T-cell (primary cell): ENCODE measurements at regions not wholly inside any gene's neighbourhood (a gene's known extent, or its start where the extent isn't known, plus 50 kb on each side); places are given as distances from the start of the nearest gene placed in this dataset.

Experiments used
- ATAC-seq, 4 experiments: fragments of 200-7000 bp in 3 of 4; fragments of 150-1000 bp in 1 of 4; cut with Tn5 transposase; replicated peaks in 1 of 4; 1 replicate in 3 of 4; 2 replicates in 1 of 4; pipeline ENCODE4 v1.10.0; 2021; ENCODE audit warnings: moderate library complexity in 3 of 4, mild to moderate bottlenecking in 2 of 4, moderate number of reproducible peaks in 1 of 4
- CTCF ChIA-PET, 2 donors: fragments of 300-600 bp; sonication (Branson Sonifier 250); formaldehyde crosslinking; loops; one replicate each; lab custom pipeline; 2022; ENCODE audit warnings: antibody characterized with exemption in 2 of 2; lab: Charles Lee
- POLR2A ChIA-PET, 2 donors: fragments of 300-600 bp; sonication (Branson Sonifier 250); formaldehyde crosslinking; loops; one replicate each; lab custom pipeline; 2022; ENCODE audit warnings: antibody characterized with exemption in 2 of 2; lab: Charles Lee
- DNase-seq, 35 experiments: peaks; one replicate each; pipeline versions ENCODE4 v3.0.0 to v3.0.0-alpha.2; 2013 to 2023
- H3K27ac ChIP-seq: one replicate; pipeline ENCODE4 v1.5.1; 2013; ENCODE audit warnings: low read length
- H3K27me3 ChIP-seq, 2 experiments: replicated peaks in 1 of 2; 1 replicate in 1 of 2; 2 replicates in 1 of 2; pipeline versions ENCODE4 v1.6.1 to v1.7.0; 2013; ENCODE audit warnings: low read length in 1 of 2, mixed read lengths in 1 of 2; ENCODE audit not compliant: control insufficient read depth in 2 of 2, insufficient read depth in 2 of 2; ENCODE audit errors: extremely low read depth in 1 of 2
- H3K36me3 ChIP-seq, 2 donors: 1 replicate in 1 of 2; 2 replicates in 1 of 2; pipeline versions ENCODE4 v1.6.1 to v1.7.0; 2013; ENCODE audit warnings: low read length in 1 of 2; ENCODE audit not compliant: control insufficient read depth in 2 of 2, insufficient read depth in 1 of 2; ENCODE audit errors: extremely low read depth in 1 of 2
- H3K4me1 ChIP-seq, 2 experiments: 1 replicate in 1 of 2; 2 replicates in 1 of 2; pipeline versions ENCODE4 v1.6.1 to v1.7.0; 2013; ENCODE audit warnings: low read length in 2 of 2, mixed read lengths in 1 of 2; ENCODE audit not compliant: insufficient read depth in 2 of 2, control insufficient read depth in 1 of 2; ENCODE audit errors: extremely low read depth in 1 of 2
- H3K4me3 ChIP-seq, 2 donors: 1 replicate in 1 of 2; 2 replicates in 1 of 2; pipeline versions ENCODE4 v1.5.1 to v1.7.0; 2013; ENCODE audit warnings: mild to moderate bottlenecking in 2 of 2, low read length in 1 of 2, moderate library complexity in 1 of 2; ENCODE audit not compliant: control insufficient read depth in 1 of 2; ENCODE audit errors: extremely low read depth in 1 of 2
- H3K9me3 ChIP-seq: 2 replicates; pipeline ENCODE4 v1.7.0; 2013
- H3K27ac Mint-ChIP-seq, 2 donors: one replicate each; pipeline ENCODE4 v1.8.0; 2020 to 2021; ENCODE audit warnings: mild to moderate bottlenecking in 2 of 2, mixed read lengths in 2 of 2
- H3K27me3 Mint-ChIP-seq, 2 donors: one replicate each; pipeline ENCODE4 v1.8.0; 2021 to 2022; ENCODE audit warnings: mixed read lengths in 2 of 2
- H3K36me3 Mint-ChIP-seq: one replicate; pipeline ENCODE4 v1.8.0; 2021; ENCODE audit warnings: mixed read lengths
- H3K4me1 Mint-ChIP-seq, 3 donors: one replicate each; pipeline ENCODE4 v1.8.0; 2020 to 2022; ENCODE audit warnings: mixed read lengths in 3 of 3, mild to moderate bottlenecking in 1 of 3
- H3K4me3 Mint-ChIP-seq, 3 donors: one replicate each; pipeline ENCODE4 v1.8.0; 2020 to 2022; ENCODE audit warnings: mild to moderate bottlenecking in 3 of 3, mixed read lengths in 3 of 3, moderate library complexity in 3 of 3
- H3K9me3 Mint-ChIP-seq, 3 donors: one replicate each; pipeline ENCODE4 v1.8.0; 2020 to 2022; ENCODE audit warnings: mixed read lengths in 3 of 3
- WGBS: methylation state at CpG from one replicate; pipeline ENCODE4 v1.1.5; 2013; ENCODE audit warnings: missing lambda C conversion rate; ENCODE audit not compliant: insufficient coverage; 5-methylcytosine and 5-hydroxymethylcytosine counted together

DNA sequence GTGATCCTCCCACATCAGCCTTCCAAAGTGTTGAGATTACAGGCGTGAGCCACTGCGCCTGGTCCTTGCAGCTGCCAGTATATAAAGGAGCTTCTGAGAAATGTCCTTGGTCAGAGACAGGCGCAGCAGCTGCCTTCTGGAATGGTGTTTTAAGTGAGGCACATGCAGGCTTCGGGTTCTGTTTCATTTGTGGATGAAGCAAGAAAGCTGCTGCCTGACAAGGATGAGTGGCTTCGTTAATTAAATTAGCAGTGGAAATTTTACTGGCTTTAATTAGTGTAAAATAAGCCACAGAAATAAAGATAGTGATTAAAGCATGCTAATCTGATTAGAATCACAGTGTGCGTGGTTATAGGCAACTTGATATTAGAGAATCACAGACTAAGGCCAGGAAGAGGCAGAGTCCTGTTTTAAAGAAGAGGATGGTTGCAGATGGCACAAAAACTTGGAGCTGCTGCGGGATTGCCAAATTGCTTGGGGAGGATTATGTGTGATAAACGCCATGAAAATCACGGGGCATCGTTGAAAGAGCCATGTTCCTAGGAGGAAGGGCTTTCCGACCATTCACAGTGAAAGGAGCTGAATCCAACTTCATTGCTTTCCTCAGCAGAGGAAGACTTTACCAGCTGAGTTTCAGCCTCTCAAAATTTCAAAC, 348.4 kb upstream of the FAT1 start:
- H3K36me3 Mint-ChIP-seq = no peaks in the 10 kb centered on the region
- DNase-seq = no peak
- peaks cover 2% of the 10 kb centered on the region for H3K9me3 ChIP-seq
- no peak overlapping the region for H3K4me3 ChIP-seq
- no peaks in the 10 kb centered on the region for H3K27me3 Mint-ChIP-seq
- no peak overlapping the region for H3K27ac Mint-ChIP-seq
- POLR2A ChIA-PET = no interaction called here
- CTCF ChIA-PET = no interaction called here
- no peaks in the 10 kb centered on the region for H3K27me3 ChIP-seq
- H3K36me3 ChIP-seq = no peaks in the 10 kb centered on the region
- no peak overlapping the region for H3K27ac ChIP-seq
- WGBS = 83% methylated on average over 8 of the region's 11 CpGs
- no peaks in the 10 kb centered on the region for H3K4me1 Mint-ChIP-seq
- no peaks in the 10 kb centered on the region for H3K4me1 ChIP-seq
- no peak overlapping the region for H3K4me3 Mint-ChIP-seq
- ATAC-seq = no peak
- peaks cover 5 to 23% (median 16%) of the 10 kb centered on the region in 3 donors for H3K9me3 Mint-ChIP-seq

DNA sequence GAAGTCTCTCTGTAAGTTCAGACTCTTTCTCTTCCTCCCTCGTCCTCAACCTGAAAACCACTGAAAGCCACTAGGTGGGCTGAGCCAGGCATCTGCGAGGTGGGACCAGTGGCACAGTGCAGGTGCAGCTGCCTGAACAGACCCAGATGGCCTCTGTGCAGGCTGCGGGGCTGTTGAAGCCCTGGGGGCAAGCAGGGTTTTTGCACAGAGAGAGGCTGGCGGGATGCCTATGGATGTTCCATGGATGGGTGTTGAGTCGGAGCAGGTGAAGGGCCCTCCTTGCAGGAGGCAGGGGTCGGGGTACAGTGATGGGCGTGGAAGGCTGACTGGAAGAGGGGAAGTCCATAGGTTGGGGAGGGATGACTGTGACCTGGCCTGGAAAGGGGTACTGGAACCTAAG, 350.2 kb upstream of the FAT1 start:
- Mint-ChIP-seq H3K36me3 (no peaks in the 10 kb centered on the region), H3K27ac (no peak overlapping the region), H3K4me3 (no peak overlapping the region), H3K9me3 (peaks cover 5 to 23% (median 17%) of the 10 kb centered on the region in 3 donors), H3K27me3 (no peaks in the 10 kb centered on the region), H3K4me1 (no peaks in the 10 kb centered on the region)
- ATAC-seq (no peak), DNase-seq (no peak)
- no peaks in the 10 kb centered on the region for H3K27me3 ChIP-seq
- POLR2A ChIA-PET = no interaction called here
- no peaks in the 10 kb centered on the region for H3K4me1 ChIP-seq
- peaks cover 2% of the 10 kb centered on the region for H3K9me3 ChIP-seq
- CTCF ChIA-PET = no interaction called here
- no peaks in the 10 kb centered on the region for H3K36me3 ChIP-seq
- no peak overlapping the region for H3K4me3 ChIP-seq
- no peak overlapping the region for H3K27ac ChIP-seq
- 88% methylated on average over 7 of the region's 7 CpGs for WGBS

GRCh38 chr4:187075514-187075913, 351.9 kb upstream of the FAT1 start:
- no peaks in the 10 kb centered on the region for H3K36me3 Mint-ChIP-seq
- H3K4me3 ChIP-seq = no peak overlapping the region
- no peaks in the 10 kb centered on the region for H3K36me3 ChIP-seq
- no peak overlapping the region for H3K27ac ChIP-seq
- ATAC-seq (no peak), DNase-seq (no peak)
- H3K27ac Mint-ChIP-seq = no peak overlapping the region
- no peaks in the 10 kb centered on the region for H3K27me3 Mint-ChIP-seq
- peaks cover 2% of the 10 kb centered on the region for H3K9me3 ChIP-seq
- ChIA-PET CTCF (no interaction called here), POLR2A (no interaction called here)
- H3K4me1 Mint-ChIP-seq = no peaks in the 10 kb centered on the region
- peaks cover 5 to 23% (median 17%) of the 10 kb centered on the region in 3 donors for H3K9me3 Mint-ChIP-seq
- H3K27me3 ChIP-seq = no peaks in the 10 kb centered on the region
- H3K4me1 ChIP-seq = no peaks in the 10 kb centered on the region
- no CpG with 5 or more reads among the region's 4 CpGs for WGBS
- H3K4me3 Mint-ChIP-seq = no peak overlapping the region

DNA sequence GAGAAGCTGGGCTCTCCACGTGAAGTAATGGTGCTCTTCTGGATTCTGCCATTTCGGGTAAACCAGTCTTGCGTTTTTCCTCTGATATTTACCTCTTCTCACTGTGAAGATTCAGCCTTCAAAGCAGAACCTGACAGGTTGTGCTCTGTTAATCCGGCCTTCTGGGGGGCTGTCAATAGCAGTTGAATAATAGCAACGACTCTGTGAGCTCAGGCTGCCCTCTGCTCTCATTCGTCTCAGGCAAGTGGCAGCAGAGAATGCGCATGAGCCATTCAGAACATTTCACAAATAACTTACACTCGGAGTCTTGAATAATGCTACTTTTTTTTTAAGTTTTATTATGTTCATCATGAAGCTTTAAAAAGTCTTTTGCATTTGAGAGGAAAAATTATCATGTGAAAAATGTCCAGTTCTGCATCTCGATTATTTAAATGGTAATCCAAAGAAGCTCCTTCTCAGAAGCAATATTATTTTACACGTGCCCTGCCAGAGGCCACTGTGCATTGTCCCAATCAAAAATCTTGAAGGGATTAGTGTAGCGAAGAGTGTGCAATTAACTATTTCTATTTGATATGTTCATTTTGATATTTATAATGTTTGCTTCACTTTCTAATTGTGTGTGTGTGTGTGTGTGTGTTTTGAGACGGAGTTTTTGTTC, 354.2 kb upstream of the FAT1 start:
- whole genome bisulfite sequencing = no CpG with 5 or more reads among the region's 12 CpGs
- CTCF ChIA-PET = no interaction called here
- Mint-ChIP-seq H3K36me3 (no peaks in the 10 kb centered on the region), H3K27ac (no peak overlapping the region), H3K4me1 (no peaks in the 10 kb centered on the region), H3K4me3 (no peak overlapping the region), H3K9me3 (peaks cover 5 to 12% (median 12%) of the 10 kb centered on the region in 3 donors), H3K27me3 (no peaks in the 10 kb centered on the region)
- POLR2A ChIA-PET = no interaction called here
- ATAC-seq (no peak), DNase-seq (no peak)
- Histone ChIP-seq H3K27me3 (no peaks in the 10 kb centered on the region), H3K4me3 (no peak overlapping the region), H3K27ac (no peak overlapping the region), H3K9me3 (peaks cover 2% of the 10 kb centered on the region), H3K36me3 (no peaks in the 10 kb centered on the region), H3K4me1 (no peaks in the 10 kb centered on the region)

DNA sequence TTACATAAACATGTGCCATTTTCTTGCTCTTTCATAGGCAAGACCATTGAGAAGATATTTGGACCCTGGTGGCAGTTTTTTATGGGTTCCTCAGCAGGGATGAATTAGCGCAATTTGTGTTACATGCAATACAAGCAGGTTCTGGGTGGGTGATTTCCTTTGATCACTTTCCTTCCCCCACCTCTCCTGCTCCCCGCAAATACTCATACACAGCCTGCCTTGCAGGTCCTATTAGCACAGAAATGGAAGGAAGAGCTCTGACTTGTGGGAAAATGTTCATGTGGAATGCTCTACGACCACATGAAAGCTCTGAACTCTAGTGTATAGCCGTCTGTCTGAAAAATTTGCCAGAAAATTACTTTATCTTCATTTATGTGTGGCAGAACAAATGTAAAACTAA, 361.0 kb upstream of the FAT1 start:
- Mint-ChIP-seq H3K9me3 (peaks cover 2 to 13% (median 5%) of the 10 kb centered on the region in 3 donors), H3K4me3 (no peak overlapping the region), H3K27me3 (no peaks in the 10 kb centered on the region), H3K27ac (no peak overlapping the region), H3K4me1 (no peaks in the 10 kb centered on the region), H3K36me3 (no peaks in the 10 kb centered on the region)
- no peak overlapping the region for H3K27ac ChIP-seq
- H3K9me3 ChIP-seq = no peaks in the 10 kb centered on the region
- ChIA-PET CTCF (no interaction called here), POLR2A (no interaction called here)
- WGBS = no CpG with 5 or more reads among the region's 4 CpGs
- H3K36me3 ChIP-seq = no peaks in the 10 kb centered on the region
- H3K4me3 ChIP-seq = no peak overlapping the region
- no peak for ATAC-seq
- no peaks in the 10 kb centered on the region for H3K27me3 ChIP-seq
- H3K4me1 ChIP-seq = no peaks in the 10 kb centered on the region
- no peak for DNase-seq

DNA sequence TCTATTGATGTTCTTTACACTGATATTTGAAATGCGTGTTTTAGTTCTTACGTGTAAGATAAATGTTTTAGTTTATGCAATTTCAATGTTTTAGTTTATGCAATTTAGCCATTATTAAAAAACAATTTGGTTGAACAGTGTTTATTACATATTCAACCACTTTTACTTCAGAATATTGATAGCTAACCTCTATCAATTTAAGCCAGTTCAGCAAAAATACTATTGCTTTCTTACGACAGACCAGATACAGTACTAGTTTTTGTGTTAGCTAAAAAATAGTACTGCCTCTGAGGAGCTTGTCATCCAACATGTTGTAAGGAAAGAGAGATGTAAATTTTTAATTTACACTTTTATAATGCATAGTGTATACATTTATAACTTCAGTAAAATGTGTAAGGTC, 361.7 kb upstream of the FAT1 start:
- Histone ChIP-seq H3K4me3 (no peak overlapping the region), H3K27me3 (no peaks in the 10 kb centered on the region), H3K36me3 (no peaks in the 10 kb centered on the region), H3K9me3 (no peaks in the 10 kb centered on the region), H3K4me1 (no peaks in the 10 kb centered on the region), H3K27ac (no peak overlapping the region)
- no peaks in the 10 kb centered on the region for H3K27me3 Mint-ChIP-seq
- WGBS = no CpG with 5 or more reads among the region's 3 CpGs
- DNase-seq (no peak), ATAC-seq (no peak)
- peaks cover 3 to 13% (median 6%) of the 10 kb centered on the region in 3 donors for H3K9me3 Mint-ChIP-seq
- POLR2A ChIA-PET = no interaction called here
- no peaks in the 10 kb centered on the region for H3K36me3 Mint-ChIP-seq
- CTCF ChIA-PET = no interaction called here
- no peaks in the 10 kb centered on the region for H3K4me1 Mint-ChIP-seq
- H3K4me3 Mint-ChIP-seq = no peak overlapping the region
- H3K27ac Mint-ChIP-seq = no peak overlapping the region
